Keratinocyte (primary cell): ENCODE measurements at regions not wholly inside any gene's neighbourhood (a gene's known extent, or its start where the extent isn't known, plus 50 kb on each side); places are given as distances from the start of the nearest gene placed in this dataset.

Source experiments
- EZH2 ChIP-seq: IDR thresholded peaks from one replicate; pipeline ENCODE4 v1.6.1; 2012; ENCODE audit warnings: inconsistent platforms, mild to moderate bottlenecking, low read length, moderate library complexity
- TF ChIP-seq, protein P1 (sequence below), 3 experiments: IDR thresholded peaks in 1 of 3; conservative IDR thresholded peaks in 1 of 3; optimal IDR thresholded peaks in 1 of 3; 2 replicates in 2 of 3; 3 replicates in 1 of 3; pipeline versions ENCODE3 to v1.5.1; 2011; ENCODE audit warnings: low read length in 3 of 3, mild to moderate bottlenecking in 3 of 3, moderate library complexity in 2 of 3, control low read depth in 1 of 3, inconsistent platforms in 1 of 3; ENCODE audit not compliant: insufficient read depth in 2 of 3; ENCODE audit errors: extremely low read depth in 1 of 3

DNA sequence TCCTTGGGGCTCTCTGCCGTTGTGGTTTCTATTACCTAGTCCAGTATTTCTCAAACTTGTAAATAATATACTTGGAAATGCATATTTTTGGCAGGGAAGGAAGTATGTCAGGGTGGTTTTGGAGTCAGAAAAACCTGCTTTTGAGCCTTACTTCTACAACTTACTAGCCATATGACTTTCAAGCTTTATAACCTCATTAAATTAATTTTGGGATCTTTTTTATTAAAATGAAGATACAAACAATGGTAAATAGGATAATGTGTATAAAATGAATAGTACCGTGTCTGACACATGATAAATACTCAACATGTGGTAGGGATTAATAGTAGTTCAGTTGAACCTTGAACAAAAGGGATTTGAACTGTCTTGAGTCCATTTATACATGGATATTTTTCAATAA is 406.3 kb downstream of the ATP23 start:
- TF ChIP-seq, protein P1, sequence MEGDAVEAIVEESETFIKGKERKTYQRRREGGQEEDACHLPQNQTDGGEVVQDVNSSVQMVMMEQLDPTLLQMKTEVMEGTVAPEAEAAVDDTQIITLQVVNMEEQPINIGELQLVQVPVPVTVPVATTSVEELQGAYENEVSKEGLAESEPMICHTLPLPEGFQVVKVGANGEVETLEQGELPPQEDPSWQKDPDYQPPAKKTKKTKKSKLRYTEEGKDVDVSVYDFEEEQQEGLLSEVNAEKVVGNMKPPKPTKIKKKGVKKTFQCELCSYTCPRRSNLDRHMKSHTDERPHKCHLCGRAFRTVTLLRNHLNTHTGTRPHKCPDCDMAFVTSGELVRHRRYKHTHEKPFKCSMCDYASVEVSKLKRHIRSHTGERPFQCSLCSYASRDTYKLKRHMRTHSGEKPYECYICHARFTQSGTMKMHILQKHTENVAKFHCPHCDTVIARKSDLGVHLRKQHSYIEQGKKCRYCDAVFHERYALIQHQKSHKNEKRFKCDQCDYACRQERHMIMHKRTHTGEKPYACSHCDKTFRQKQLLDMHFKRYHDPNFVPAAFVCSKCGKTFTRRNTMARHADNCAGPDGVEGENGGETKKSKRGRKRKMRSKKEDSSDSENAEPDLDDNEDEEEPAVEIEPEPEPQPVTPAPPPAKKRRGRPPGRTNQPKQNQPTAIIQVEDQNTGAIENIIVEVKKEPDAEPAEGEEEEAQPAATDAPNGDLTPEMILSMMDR (optimal IDR thresholded peaks at IDR 0.05 in 1 of 3, IDR thresholded peaks at IDR 0.05 in 1 of 3, conservative IDR thresholded peaks at IDR 0.05 in 1 of 3; ENCODE audit: extremely low read depth in 1 of 3, insufficient read depth in 2 of 3, low read length in 3 of 3) = no peak
- no peak for TF ChIP-seq EZH2
